ENCODE measurements at regions not wholly inside any gene's neighbourhood (a gene's known extent, or its start where the extent isn't known, plus 50 kb on each side); places are given as distances from the start of the nearest gene placed in this dataset.
A peak's percentile ranks its signal among the peaks of the same experiment; 100 is the strongest.

DNA sequence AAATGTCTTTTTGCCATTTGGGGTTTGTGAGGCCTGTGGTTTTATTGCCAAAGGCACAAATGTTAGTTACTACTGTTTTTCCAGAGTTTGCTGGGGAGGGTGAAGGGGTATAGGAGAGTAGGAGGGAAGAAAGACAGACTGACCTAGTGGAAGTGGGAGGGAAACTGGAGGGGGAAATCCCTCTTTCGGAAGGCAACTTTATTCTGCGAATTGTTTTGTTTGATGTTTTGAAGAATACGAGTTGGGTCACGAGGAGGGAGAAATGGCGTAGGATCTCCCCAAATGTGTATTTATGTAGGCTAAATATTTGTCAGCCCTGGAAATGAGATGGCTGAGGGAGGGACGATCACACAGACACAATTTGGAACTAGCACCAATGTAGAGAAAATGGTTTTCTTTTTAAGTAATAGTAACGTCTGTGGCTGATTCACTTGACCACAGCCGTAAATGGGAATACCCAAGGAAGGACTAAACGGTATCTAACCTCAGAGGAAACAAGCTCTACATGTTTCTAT lies 172.3 kb downstream of the ICOS start:
- DNase-seq (ENCODE audit: low read depth in 2 of 2): peak in 1 of 2 donors; percentile 28

DNA sequence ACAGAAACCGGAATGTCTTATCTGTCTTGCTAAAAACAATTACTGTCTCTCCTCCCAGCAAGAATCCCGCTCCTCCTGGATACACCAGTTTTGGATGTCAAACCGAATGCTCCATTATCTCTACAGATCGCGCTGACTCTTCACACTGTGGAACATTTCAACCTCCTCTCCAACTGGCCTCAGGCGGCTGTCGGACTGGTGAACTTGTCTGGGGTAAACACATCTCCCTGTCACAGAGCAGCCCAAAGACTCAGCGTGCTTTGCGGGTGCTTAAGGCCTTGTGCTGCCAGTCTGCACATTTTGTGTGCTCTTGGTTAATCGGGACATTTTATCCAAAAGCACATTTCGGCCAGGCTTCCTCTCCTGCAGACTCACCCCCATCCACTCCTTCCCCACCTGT lies 173.1 kb downstream of the ICOS start:
- DNase-seq (ENCODE audit: low read depth in 2 of 2): no peak

DNA sequence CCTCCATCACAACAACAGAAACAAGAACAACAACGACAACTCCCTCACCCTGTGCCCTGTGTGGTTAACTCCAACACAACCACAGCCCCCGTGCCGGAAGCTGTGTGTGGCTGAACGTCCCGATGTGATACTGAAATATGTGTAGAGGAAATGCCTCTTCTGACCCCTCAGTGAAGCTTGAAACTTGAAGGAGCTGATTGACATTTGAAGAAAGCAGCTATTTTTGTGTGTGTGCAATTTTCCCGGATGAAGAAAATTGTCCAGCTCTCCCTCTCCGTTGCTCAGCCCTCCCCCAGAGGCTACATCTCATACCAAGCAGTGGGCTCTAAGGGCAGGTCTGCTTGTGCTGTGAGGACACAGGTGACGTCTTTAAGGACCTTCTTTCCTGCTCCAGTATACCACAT lies 173.8 kb downstream of the ICOS start:
- DNase-seq (ENCODE audit: low read depth in 2 of 2): peak; percentile 61 to 67

DNA sequence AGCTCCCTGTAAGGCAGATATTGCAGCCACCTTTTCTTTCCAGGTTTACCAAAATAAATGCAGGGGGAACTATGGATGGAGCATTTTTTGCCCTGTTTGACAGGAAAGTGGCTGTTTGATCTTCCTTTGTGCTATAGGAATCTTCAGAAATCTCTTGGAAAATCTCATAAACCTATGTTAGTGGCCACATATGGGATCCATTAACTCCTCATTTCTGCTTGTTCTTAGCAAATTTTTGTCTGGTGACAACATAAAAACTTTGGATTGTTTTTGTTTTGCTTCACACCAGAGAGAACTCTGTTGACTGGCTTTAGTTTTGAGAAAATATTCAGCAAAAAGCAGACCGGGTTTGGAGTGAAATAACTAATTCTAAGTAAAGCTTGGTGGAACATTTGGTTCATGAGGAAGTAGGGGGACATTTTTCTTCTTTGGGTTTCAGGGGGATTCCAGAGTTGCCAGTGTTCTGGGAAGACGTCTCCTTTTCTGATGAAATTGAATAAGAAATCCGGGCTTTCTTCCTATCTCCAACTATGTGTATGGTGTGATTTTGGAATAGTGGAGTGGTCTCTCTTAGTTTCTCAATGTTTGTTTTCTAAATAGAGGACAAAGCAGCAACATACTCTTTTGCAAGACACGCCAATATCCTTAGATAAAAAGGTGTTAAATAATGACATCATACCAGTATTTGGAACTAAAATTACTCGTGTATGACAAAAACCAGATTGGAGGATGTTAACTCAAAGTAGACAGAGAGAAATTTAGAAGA lies 174.4 kb downstream of the ICOS start:
- no peak for DNase-seq (ENCODE audit: low read depth in 2 of 2)

DNA sequence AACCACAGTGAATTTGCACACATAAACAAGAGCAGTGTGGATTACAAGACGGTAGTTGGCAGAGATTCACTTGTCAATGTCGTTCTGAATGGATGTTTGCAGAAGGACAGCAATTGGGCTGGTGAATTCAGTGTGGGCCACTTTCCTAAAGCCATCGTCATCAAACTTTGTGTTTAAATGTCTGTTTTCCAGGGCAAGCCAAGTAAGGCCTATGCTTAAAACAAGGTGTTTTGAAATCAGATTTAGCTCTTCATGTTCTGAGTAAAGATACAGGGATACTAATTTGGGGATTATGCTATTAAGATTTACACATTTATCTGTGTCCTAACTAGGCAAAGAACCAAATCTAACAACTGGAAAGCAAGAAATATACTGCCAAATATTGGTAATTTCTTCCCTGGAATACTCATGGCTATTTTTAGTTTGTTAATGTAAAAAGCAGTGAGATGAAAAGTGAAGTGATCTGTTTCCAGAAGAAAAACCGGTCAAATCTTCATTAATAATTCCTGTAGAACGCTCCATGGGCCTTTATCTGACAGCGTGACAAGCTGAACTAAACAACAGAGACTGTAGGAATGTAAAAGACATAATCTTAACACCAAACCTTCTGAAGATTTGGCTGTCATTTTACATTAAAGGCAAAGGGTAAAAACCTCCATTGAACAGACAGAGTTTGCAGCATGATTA lies 175.7 kb downstream of the ICOS start:
- no peak for DNase-seq (ENCODE audit: low read depth in 2 of 2)

DNA sequence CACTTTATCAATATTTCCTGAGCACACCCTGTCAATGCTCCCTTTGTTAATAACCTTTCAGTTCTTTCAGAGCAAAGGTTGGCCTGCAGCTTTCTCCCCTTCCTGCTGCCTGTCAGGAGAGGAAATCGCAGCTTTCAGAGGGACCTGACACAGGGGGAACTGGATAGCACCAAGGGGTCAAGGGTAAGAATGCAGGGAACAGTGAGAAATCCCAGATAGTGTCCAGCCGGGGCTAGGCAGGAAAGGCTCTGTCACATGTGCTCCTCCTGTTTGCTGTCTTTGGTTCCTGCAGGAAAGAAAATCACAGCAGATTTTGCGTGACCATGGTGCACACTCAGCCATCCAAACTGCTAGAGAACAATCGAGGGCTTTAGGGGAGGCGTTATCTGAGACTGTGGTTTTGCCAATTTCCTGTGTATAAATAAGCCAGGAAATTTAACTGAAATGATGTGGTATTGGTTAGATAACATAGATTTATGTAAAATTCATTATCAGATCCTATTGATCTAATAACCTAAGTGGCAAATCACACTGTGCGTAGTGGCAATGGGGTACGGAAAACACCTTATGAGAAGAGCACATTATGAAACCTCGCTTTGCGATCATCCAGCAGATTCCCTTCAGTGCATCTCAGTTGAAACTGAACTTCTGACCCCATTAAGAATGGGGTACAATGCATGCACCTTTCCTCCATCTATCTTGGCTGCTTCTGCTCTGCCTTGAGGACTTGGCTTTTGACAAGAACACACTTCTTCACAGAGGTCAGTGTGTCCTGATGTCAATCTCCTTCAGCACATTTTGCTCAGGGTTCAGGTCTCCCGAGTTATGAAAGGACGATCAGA lies 178.0 kb downstream of the ICOS start:
- DNase-seq (ENCODE audit: low read depth in 2 of 2): no peak

DNA sequence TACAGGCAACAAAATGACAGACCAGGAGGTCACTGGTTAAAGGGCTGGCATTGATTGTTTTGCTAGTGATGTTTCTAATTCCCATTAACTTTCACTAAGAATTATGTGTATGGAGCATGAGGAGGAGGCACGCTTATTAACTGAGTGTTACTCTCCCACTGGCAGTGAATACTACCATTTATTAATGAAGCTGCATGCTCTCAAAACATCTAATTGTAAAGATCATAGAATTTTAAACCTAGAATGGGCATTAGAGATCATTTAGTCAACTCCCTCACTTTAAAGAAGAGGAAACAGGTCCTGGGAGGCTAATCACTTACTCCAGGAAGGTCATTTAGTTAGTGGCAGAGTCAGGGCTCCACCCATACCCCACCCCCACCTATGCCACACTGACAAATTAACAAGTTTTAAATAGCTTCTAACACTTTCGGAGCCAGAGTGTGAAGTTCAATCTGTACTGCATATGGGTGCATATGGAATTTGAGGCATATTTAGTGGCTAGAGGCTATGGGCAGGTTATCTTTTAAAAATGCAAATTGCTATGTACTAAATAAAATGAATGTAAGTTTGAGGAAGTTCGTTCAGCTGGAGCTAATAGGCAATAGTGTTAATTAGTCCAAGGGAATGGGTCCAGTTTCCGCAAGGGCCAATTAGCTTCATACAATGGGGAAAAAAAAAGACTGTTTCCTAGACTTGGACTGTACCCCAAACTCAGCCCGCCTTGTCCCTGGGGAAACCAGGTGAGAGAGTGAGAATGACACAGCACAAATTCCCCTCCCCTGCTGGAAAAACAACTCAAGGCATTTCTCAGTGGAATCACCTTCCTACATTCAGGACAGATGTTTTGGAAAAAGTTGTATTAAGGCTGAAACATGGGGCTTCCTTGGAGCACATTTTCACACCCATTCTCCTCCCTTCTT lies 178.8 kb downstream of the ICOS start:
- DNase-seq (ENCODE audit: low read depth in 2 of 2): no peak

DNA sequence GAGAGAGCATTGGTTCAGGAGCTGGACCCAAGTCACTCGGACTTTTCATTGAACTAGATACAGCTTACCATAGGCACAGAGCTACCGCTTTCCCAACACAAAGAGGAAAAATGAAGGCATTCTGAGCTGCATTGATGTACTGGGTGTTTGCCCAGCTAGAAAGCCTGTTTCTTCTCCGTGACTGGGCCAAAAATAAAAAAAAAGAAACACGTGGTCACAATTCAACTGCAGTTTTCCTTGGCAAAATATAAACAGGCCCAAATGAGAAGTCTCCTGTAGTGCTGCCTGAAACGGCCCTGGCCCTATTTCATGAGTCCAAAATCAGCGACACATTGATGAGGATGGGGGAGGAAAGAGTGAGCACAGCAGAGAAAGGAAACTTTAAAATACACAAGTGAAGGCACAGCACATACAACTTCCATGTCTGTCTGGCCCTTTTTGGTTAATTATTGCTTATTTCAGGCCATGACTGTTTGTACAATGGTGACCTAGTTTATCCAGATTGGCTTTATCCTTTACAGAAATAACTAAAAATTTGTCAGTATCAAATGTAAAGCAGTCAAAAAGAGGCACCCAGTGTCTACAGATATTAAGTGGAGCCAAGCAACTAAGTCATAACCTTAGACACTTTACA lies 179.7 kb downstream of the ICOS start:
- no peak for DNase-seq (ENCODE audit: low read depth in 2 of 2)

DNA sequence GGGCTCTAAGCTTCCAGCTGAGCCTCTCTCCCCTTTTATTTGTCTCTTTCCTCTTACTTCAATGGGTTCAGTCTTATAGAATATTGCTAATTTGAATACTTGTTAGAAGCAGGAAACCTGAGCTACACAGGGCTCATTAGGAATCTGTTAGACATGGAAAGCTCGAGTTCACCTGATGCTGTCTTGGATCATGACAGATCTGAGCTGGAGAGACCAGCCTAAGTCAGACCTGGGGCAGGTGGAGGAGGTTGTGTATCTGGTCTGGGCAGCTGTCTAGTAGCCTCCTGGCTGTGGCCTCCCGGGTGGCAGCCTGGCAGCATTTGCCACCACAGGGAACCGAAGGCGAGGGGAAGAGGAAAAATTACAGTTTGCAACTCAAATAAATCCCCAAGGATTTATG lies 185.9 kb downstream of the ICOS start:
- no peak for DNase-seq (ENCODE audit: low read depth in 2 of 2)

DNA sequence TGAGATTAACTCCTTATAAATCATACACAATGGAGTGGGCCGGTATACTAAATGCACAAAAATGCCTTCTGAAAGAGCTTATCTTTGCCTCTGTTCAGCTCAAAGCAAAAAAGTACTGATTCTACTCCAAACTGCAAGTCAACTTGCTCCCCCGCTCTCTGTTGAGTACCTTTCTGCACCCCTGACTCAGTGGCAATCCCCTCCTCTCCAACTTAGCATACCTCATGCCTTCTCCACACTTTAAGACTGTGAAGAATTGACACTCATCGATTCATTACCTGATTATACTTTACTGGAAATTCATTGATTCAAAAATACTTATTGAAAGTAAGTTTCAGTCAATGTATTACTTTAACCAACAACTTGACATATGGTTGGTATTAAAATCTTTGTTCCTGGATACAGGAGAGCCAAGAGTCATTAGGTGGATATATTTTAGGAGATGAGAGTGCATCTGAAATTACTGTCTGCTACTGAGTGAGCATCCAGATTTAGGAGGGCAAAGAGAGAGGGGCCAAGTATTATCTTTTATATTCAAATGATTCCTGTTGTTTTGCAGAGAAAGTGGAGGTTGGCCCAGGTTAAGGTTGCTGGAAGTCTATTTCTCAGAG lies 187.7 kb downstream of the ICOS start:
- no peak for DNase-seq (ENCODE audit: low read depth in 2 of 2)

DNA sequence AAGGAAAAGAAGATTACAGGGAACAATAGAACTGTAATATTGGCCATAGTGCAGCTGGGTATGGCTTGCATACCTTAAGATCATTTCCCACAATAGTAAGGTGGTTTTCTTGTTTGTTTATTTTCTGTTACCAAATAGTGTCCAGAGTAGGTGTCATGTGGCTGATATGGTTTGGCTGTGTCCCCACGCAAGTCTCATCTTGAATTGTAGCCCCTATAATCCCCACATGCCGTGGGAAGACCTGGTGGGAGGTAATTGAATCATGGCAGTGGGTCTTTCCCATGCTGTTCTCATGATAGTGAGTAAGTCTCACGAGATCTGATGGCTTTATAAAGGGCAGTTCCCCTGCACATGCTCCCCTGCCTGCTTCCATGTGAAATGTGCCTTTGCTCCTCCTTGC lies 190.1 kb downstream of the ICOS start:
- no peak for DNase-seq (ENCODE audit: low read depth in 2 of 2)

DNA sequence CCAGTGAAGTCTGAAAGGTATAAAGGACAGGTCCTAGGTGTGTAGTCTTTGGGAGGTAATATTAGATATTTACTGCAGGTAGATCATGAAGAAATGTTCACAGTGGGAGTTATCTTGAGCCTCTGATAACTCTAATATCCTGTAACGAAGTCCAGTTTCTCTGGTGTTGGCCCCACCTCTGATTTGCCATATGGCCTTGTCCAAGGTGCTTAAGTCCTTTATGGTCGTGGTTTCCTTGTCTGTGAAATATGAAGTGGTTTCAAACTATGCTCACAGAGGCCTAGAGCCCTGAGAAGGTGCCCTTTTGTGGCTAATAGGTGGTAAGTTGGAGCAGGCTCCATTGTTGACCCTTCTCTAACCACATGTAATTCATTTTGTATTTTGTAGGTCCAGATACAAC lies 190.7 kb downstream of the ICOS start:
- DNase-seq (ENCODE audit: low read depth in 2 of 2): no peak

DNA sequence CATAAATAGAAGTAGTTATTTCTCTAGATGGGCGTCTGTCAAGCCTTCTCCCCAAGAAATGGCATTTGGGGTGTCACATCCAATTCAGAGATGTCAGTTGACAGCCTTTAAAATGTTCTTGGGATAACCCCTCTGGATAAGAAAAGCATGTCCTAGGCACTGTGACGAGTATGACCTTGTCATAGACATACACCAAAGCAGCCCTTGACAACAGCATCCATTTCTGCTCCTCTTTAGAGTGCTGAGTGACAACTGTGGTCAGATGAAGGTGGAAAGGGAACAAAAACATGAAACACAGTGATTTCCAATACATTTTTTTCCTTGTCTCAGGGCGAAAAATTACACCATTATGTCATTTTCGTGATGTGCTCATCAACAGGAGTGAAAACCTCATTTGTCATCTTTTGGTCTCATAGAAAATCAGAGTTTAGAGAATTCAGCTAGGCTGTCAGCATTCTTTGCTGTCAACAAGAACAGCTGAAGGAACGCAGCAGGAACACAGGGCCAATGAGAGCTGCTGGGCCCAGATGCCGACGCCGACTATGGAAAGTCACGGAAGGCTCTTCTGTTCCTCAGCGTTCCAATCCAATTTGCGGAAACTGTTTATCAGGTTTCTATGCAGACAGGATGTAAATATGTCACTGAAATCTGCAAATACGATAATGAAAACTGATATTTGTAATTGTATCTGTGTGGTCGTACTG lies 193.2 kb downstream of the ICOS start:
- DNase-seq (ENCODE audit: low read depth in 2 of 2): no peak

DNA sequence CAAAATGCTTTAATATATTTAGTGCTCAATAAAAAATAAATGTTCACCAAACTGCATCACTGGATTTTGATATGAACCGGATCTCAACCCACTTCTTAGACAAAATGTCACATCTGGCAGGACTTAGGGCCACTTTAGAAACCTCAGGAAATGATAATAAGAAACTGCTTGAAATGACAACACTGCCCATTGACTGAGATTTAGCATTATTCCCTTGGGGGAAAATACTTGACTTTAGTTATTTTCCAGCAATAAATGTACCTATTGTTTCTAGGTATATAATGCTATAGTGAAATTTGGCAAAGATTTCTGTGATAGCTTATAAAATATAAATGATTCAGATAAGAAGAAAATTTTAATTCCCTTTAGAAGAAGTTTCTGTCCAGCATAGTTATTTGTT lies 195.1 kb downstream of the ICOS start:
- no peak for DNase-seq (ENCODE audit: low read depth in 2 of 2)

DNA sequence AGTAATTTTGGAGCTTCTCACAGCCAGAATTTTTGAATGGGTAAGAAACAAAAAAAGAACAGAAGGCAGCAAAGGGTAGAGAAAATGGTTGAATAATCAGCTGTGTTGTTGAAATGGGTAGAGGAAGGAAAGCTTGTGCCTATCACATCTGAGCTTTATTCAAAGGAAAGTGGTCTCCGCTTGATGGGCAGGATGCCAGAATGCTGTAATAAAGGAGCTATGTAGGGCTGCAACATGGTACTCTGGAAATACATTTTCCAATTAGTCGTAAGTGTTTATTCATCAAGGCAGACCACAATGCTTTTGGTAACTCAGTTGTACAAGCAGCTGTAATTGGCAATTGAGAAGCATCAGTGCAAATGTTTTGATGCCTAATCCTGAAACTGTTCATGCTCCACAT lies 196.9 kb downstream of the ICOS start:
- no peak for DNase-seq (ENCODE audit: low read depth in 2 of 2)

DNA sequence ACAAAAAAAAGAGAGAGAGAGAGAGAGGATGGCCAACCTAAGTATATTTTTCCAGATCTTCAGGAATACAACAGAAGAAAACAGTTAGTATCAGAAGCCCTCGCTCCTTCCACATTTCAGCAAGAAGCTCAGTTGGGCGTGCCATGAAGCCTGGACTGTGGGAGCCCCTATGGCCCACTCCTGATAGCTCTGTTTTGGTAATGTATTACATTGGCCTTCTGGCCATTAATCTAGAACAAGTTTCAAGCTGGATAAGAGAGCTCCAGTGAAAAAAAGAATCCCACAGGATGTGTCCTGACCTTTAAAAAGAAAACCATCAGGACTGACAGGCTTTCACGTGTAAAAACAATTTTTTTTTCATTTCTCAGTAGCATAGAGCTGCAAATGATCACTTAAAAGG lies 197.9 kb downstream of the ICOS start:
- no peak for DNase-seq (ENCODE audit: low read depth in 2 of 2)

DNA sequence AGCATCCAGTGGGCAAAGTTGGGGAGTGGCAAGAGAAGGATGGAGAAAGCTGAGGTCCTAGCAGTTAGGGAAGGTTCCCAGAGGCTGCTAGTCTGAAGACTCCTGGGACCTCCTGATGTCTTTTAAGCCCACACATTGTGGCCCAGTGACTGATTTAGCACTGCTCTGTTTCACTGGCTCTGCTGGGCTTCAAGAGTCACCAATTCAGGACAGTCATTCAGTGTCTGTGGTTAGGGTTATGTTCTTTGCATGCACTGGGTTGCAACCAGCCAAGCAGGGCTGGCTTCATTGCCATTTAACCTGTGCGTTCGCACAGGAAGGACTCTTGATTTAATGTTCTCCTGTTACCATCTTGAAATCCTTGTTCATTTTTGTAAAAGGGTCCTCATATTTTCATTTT lies 199.2 kb downstream of the ICOS start:
- no peak for DNase-seq (ENCODE audit: low read depth in 2 of 2)

DNA sequence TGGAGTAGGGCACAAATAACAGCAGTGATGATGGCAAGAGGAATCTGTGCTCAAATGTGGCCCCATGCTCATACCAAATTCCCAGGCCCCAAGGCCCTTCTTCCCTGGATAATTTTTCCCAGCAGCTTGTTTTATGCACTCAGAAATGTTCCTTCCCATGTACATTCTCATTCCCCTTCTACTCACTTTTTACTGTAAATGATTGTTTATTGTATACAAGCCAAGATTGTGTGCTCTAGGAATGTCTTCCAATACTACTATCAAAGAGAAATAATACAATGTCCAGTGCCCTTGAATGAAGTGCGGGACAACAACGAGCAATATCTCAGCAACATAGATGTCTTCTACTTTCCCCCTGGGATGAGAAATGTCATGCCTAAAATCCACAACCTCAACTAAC lies 201.6 kb downstream of the ICOS start:
- DNase-seq (ENCODE audit: low read depth in 2 of 2): no peak

DNA sequence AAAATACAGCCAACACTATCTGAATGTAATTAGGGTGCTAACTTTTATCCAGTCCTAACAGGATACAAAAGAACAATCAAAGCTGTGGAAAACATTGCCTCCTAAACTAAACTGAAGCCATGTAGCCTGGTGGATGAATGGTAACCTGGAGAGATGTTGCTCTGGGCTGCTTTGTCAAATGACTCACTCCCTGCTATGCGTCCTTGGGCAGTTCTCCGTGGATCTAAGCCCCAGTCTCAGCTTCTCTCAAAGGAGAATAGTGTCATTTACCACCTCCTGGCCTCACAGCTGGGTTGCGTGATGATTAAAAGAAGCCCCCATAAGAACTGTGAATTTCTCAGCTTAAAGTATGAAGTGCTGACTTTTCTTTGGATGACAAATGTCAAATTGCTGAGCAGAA lies 203.7 kb downstream of the ICOS start:
- no peak for DNase-seq (ENCODE audit: low read depth in 2 of 2)

Measured in stimulated activated CD8-positive, alpha-beta memory T cell treated with anti-CD3 and anti-CD28 coated beads, Interleukin-2, amount 100 ng/mL, for 48 hours (primary cell).